GM12872 (cell line): ENCODE measurements at regions not wholly inside any gene's neighbourhood (a gene's known extent, or its start where the extent isn't known, plus 50 kb on each side); places are given as distances from the start of the nearest gene placed in this dataset.
A peak's percentile ranks its signal among the peaks of the same experiment; 100 is the strongest.

Experiments used
- CTCF ChIP-seq: IDR thresholded peaks from 3 replicates; pipeline ENCODE4 v1.5.1; 2011; ENCODE audit warnings: low read depth, mild to moderate bottlenecking, low read length, moderate library complexity; ENCODE audit not compliant: insufficient read depth

GRCh38 chr15:92781925-92782453, 118.1 kb upstream of the CHD2 start:
- no peak for TF ChIP-seq CTCF

GRCh38 chr15:92787116-92787515, 113.0 kb upstream of the CHD2 start:
- TF ChIP-seq CTCF: no peak

GRCh38 chr15:92788196-92788595, 111.9 kb upstream of the CHD2 start:
- TF ChIP-seq CTCF: no peak

- TF ChIP-seq CTCF: no peak
Measured at GRCh38 chr15:92796161-92796611, 103.9 kb upstream of the CHD2 start.

- TF ChIP-seq CTCF: peak; percentile 62
Measured at GRCh38 chr15:92797168-92798052, 102.7 kb upstream of the CHD2 start.

- TF ChIP-seq CTCF: no peak
Measured at GRCh38 chr15:92800013-92800412, 100.1 kb upstream of the CHD2 start.

GRCh38 chr15:92801774-92802464, 98.2 kb upstream of the CHD2 start:
- no peak for TF ChIP-seq CTCF
